GM12878 (cell line): ENCODE measurements at regions not wholly inside any gene's neighbourhood (a gene's known extent, or its start where the extent isn't known, plus 50 kb on each side); places are given as distances from the start of the nearest gene placed in this dataset.

Experiments used
- ATAC-seq: fragments of 200-7000 bp; cut with Tn5 transposase; 3 replicates; pipeline ENCODE4 v1.9.1; 2020; ENCODE audit warnings: mild to moderate bottlenecking, moderate library complexity
- BruUV-seq: library from RNA; stranded (reverse); fragments of 400-500 nt; replicated peaks from 2 replicates; lab custom pipeline; 2021; lab: Mats Ljungman, UMichigan
- CTCF ChIA-PET: fragments of 300-600 bp; sonication (Branson Sonifier 250); formaldehyde crosslinking; extraction: SDS; loops from one replicate; lab custom pipeline; 2021; ENCODE audit warnings: inconsistent platforms; lab: Yijun Ruan, JAX
- POLR2A ChIA-PET: fragments of 350-600 bp; formaldehyde crosslinking; extraction: SDS; loops from one replicate; lab custom pipeline; 2021; ENCODE audit warnings: inconsistent platforms; lab: Charles Lee
- RAD21 ChIA-PET: fragments of 300-600 bp; sonication (Branson Sonifier 250); formaldehyde crosslinking; loops from one replicate; lab custom pipeline; 2023; ENCODE audit warnings: antibody characterized with exemption; ENCODE audit not compliant: unreplicated experiment; lab: Charles Lee
- SMC1A ChIA-PET: fragments of 300-600 bp; sonication (Branson Sonifier 250); formaldehyde crosslinking; loops from one replicate; lab custom pipeline; 2023; ENCODE audit not compliant: unreplicated experiment, uncharacterized antibody; lab: Charles Lee
- DNase-seq: peaks from one replicate; pipeline ENCODE4 v3.0.0-alpha.2; 2011; ENCODE audit warnings: low read depth, low spot score
- FAIRE-seq: peaks from 3 replicates; lab custom pipeline; 2011; peaks lifted over from hg19 to GRCh38; lab: Jason Lieb, UNC
- H2AFZ ChIP-seq: 2 replicates; pipeline ENCODE4 v1.6.0; 2011; ENCODE audit warnings: low read depth, low read length, control low read depth; ENCODE audit not compliant: control insufficient read depth
- H3K27ac ChIP-seq: 2 replicates; pipeline ENCODE4 v1.5.1; 2011; ENCODE audit warnings: control low read depth; ENCODE audit not compliant: control insufficient read depth, insufficient read depth
- H3K27me3 ChIP-seq, 2 experiments: replicated peaks in 1 of 2; 2 replicates each; pipeline versions ENCODE4 v1.6.0 to v1.6.1; 2011; ENCODE audit warnings: low read length in 1 of 2; ENCODE audit not compliant: control insufficient read depth in 2 of 2, insufficient read depth in 2 of 2
- H3K36me3 ChIP-seq, 2 experiments: 2 replicates each; pipeline ENCODE4 v1.5.1; 2011; ENCODE audit warnings: low read length in 1 of 2; ENCODE audit not compliant: control insufficient read depth in 2 of 2, insufficient read depth in 2 of 2
- H3K4me1 ChIP-seq: 2 replicates; pipeline ENCODE4 v1.6.1; 2011; ENCODE audit warnings: mild to moderate bottlenecking, low read length, moderate library complexity, mixed read lengths; ENCODE audit not compliant: control insufficient read depth, insufficient read depth
- H3K4me2 ChIP-seq: 2 replicates; pipeline ENCODE4 v1.6.0; 2011; ENCODE audit warnings: control low read depth; ENCODE audit not compliant: control insufficient read depth, insufficient read depth
- H3K4me3 ChIP-seq: fragments of 200-600 bp; sonication (generic); 2 replicates; pipeline ENCODE4 v1.5.1; 2016
- H3K79me2 ChIP-seq: 2 replicates; pipeline ENCODE4 v1.6.0; 2011; ENCODE audit warnings: low read length; ENCODE audit not compliant: control insufficient read depth, insufficient read depth
- H3K9ac ChIP-seq: 2 replicates; pipeline ENCODE4 v1.8.0; 2011; ENCODE audit warnings: low read length, control low read depth, mixed read lengths; ENCODE audit not compliant: control insufficient read depth, insufficient read depth
- H3K9me3 ChIP-seq: replicated peaks from 3 replicates; pipeline ENCODE4 v1.5.1; 2011; ENCODE audit warnings: mild to moderate bottlenecking, low read length; ENCODE audit not compliant: control insufficient read depth, insufficient read depth
- H4K20me1 ChIP-seq: 2 replicates; pipeline ENCODE4 v1.6.0; 2011; ENCODE audit not compliant: control insufficient read depth, insufficient read depth
- BCL11A ChIP-seq: IDR thresholded peaks from 2 replicates; pipeline ENCODE4 v1.6.1; 2011; ENCODE audit warnings: low read depth, low read length
- FOS ChIP-seq: IDR thresholded peaks from 3 replicates; pipeline ENCODE4 v1.6.1; 2011; ENCODE audit warnings: borderline replicate concordance; ENCODE audit not compliant: insufficient read length; ENCODE audit errors: extremely low read depth
- FOXK2 ChIP-seq: fragments of 450-650 bp; IDR thresholded peaks from 2 replicates; pipeline ENCODE4 v1.6.1; 2017; ENCODE audit warnings: mild to moderate bottlenecking, moderate library complexity
- PAX5 ChIP-seq: IDR thresholded peaks from 2 replicates; pipeline ENCODE4 v1.6.1; 2011; ENCODE audit warnings: low read depth, low read length, borderline replicate concordance
- STAT3 ChIP-seq: IDR thresholded peaks from 2 replicates; pipeline ENCODE4 v1.6.1; 2011; ENCODE audit warnings: low read depth, low read length, improper control_type of control experiment
- WGBS: methylation state at CpG from one replicate; pipeline ENCODE4 v1.1.6; 2016; ENCODE audit warnings: low lambda C conversion rate; ENCODE audit not compliant: insufficient replicate concordance, insufficient coverage; ENCODE audit errors: missing lambda C conversion rate; 5-methylcytosine and 5-hydroxymethylcytosine counted together
- in situ Hi-C: fragments of 300-500 bp; cut with MboI; formaldehyde crosslinking; loops from 9 replicates; pipeline ENCODE4 v1.14.3; 2018; ENCODE audit warnings: mixed read lengths
- intact Hi-C: fragments of 100-400 bp; cut with micrococcal nuclease; formaldehyde crosslinking; loops from one replicate; pipeline ENCODE4 v1.14.2; 2022; ENCODE audit not compliant: unreplicated experiment
- TF ChIP-seq, protein P1 (sequence below): fragments of 450-650 bp; IDR thresholded peaks from 2 replicates; pipeline ENCODE4 v1.6.1; 2017; ENCODE audit warnings: mild to moderate bottlenecking

DNA sequence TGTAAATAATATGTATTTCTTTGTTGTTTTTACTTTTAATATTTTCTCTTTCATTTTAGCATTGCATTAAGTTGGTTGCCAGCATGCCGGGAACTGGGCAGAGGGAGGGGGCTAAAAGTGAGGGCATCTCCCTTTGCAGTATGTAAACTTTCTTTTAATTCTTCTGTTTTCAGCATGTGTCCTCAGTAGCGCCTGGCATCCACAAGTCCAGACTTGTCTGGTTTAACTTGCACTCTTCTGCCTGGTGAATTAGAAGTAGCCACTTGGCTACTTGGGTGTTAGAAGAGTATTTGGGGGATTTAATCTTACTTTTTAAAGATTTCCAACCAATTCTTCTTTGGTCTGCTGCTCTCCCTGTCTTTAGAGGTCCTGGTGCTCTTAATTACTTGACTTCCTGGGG, 117.2 kb upstream of the SCAF11 start:
- intact Hi-C loops = no loop called here
- H3K9me3 ChIP-seq = no peaks in the 10 kb centered on the region; the same call in none of the 3 replicates
- in situ Hi-C loops = no loop called here
- H3K27ac ChIP-seq = peak overlapping the region; percentile 36; the same call in 1 of the 2 replicates
- POLR2A ChIA-PET = no interaction called here
- H3K36me3 ChIP-seq = no peaks in the 10 kb centered on the region; a peak in 1 of 4 replicates
- BruUV-seq = no TSS peak
- H3K4me2 ChIP-seq = no peak overlapping the region; the same call in 1 of the 2 replicates
- ATAC-seq (no peak), FAIRE-seq (no peak), DNase-seq (no peak)
- SMC1A ChIA-PET = interaction anchor here (0.6 to 5.0 kb wide), 4 partner anchors 18 to 46 kb away, joined by 3 to 32 read pairs (median 4); no protein-coding TSS in a partner anchor
- H2AFZ ChIP-seq = no peak overlapping the region
- no peaks in the 10 kb centered on the region for H4K20me1 ChIP-seq
- RAD21 ChIA-PET = interaction anchor here (2.6 kb wide), 1 partner anchor 18 kb away, joined by 12 read pairs; no protein-coding TSS in a partner anchor
- WGBS = 97% methylated on average over 2 of the region's 2 CpGs
- TF ChIP-seq, protein P1, sequence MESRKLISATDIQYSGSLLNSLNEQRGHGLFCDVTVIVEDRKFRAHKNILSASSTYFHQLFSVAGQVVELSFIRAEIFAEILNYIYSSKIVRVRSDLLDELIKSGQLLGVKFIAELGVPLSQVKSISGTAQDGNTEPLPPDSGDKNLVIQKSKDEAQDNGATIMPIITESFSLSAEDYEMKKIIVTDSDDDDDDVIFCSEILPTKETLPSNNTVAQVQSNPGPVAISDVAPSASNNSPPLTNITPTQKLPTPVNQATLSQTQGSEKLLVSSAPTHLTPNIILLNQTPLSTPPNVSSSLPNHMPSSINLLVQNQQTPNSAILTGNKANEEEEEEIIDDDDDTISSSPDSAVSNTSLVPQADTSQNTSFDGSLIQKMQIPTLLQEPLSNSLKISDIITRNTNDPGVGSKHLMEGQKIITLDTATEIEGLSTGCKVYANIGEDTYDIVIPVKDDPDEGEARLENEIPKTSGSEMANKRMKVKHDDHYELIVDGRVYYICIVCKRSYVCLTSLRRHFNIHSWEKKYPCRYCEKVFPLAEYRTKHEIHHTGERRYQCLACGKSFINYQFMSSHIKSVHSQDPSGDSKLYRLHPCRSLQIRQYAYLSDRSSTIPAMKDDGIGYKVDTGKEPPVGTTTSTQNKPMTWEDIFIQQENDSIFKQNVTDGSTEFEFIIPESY = 0 out of 2 replicates have a peak, but pooled peaks have one; percentile 40
- no peak for TF ChIP-seq FOXK2
- no peaks in the 10 kb centered on the region for H3K27me3 ChIP-seq
- no peak overlapping the region for H3K4me3 ChIP-seq
- H3K9ac ChIP-seq = no peak overlapping the region
- H3K79me2 ChIP-seq = no peaks in the 10 kb centered on the region
- CTCF ChIA-PET = interaction anchor here (0.6 to 5.2 kb wide), 4 partner anchors 11 to 34 kb away, joined by 3 to 46 read pairs (median 4); no protein-coding TSS in a partner anchor
- peaks cover 30% of the 10 kb centered on the region for H3K4me1 ChIP-seq

DNA sequence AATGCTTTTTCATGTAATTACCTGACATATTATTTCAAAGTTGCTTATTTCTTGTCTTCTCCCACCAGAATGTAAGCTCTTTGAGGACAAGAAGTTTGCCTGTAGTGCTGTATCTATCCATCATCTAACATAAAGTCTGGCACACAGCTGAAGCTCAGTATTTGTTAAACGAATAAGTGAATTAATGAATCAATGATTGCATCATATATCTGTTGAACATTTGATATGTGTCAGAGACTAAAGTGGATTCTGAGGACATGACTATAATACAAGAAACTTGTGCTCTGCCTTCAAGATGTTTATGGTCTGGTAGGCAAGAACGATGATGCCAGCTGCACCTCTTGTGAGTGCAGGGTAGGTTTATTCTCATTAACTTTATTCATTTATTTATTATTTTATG, 115.4 kb upstream of the SCAF11 start:
- ATAC-seq (no peak), FAIRE-seq (no peak), DNase-seq (no peak)
- H3K4me1 ChIP-seq = peaks cover 27% of the 10 kb centered on the region
- intact Hi-C loops (no loop called here), in situ Hi-C loops (no loop called here)
- no peaks in the 10 kb centered on the region for H3K79me2 ChIP-seq
- H3K9ac ChIP-seq = no peak overlapping the region
- no peaks in the 10 kb centered on the region; a peak in 1 of 4 replicates for H3K36me3 ChIP-seq
- H2AFZ ChIP-seq = no peak overlapping the region
- no peaks in the 10 kb centered on the region for H4K20me1 ChIP-seq
- ChIA-PET POLR2A (no interaction called here), RAD21 (interaction anchor here (0.9 kb wide), 1 partner anchor 34 kb away, joined by 3 read pairs; no protein-coding TSS in a partner anchor), SMC1A (interaction anchor here (0.7 to 2.6 kb wide), 3 partner anchors 19 to 570 kb away, joined by 3 to 8 read pairs (median 6); no protein-coding TSS in a partner anchor), CTCF (interaction anchor here (1.1 to 1.2 kb wide), 2 partner anchors 20 to 878 kb away, joined by 3 to 6 read pairs; no protein-coding TSS in a partner anchor)
- BruUV-seq = no TSS peak
- no peak overlapping the region for H3K27ac ChIP-seq
- WGBS = 84% methylated on average over 2 of the region's 2 CpGs
- no peak for TF ChIP-seq STAT3
- no peak for TF ChIP-seq FOS
- no peak for TF ChIP-seq BCL11A
- TF ChIP-seq PAX5 = no peak
- H3K27me3 ChIP-seq = no peaks in the 10 kb centered on the region
- H3K4me2 ChIP-seq = no peak overlapping the region
- H3K9me3 ChIP-seq = no peaks in the 10 kb centered on the region; the same call in 2 of the 3 replicates
- no peak overlapping the region for H3K4me3 ChIP-seq
